Neural cell (in vitro differentiated cells): ENCODE measurements at regions not wholly inside any gene's neighbourhood (a gene's known extent, or its start where the extent isn't known, plus 50 kb on each side); places are given as distances from the start of the nearest gene placed in this dataset.

Source experiments
- EZH2 ChIP-seq: fragments of 200-600, 300-800 bp; shearing (Covaris generic), sonication (generic); IDR thresholded peaks from 2 replicates; pipeline ENCODE4 v1.6.1; 2014; ENCODE audit warnings: antibody characterized with exemption, low read length, borderline replicate concordance, mild to moderate bottlenecking; ENCODE audit not compliant: insufficient read depth, poor library complexity, severe bottlenecking
- POLR2AphosphoS5 ChIP-seq: IDR thresholded peaks from 2 replicates; pipeline ENCODE4 v1.6.1; 2012
- REST ChIP-seq: IDR thresholded peaks from 2 replicates; pipeline ENCODE4 v1.6.1; 2012; ENCODE audit warnings: borderline replicate concordance
- TF ChIP-seq, protein P1 (sequence below): fragments of 450-650 bp; IDR thresholded peaks from 2 replicates; pipeline ENCODE4 v1.5.1; 2014; ENCODE audit warnings: antibody characterized with exemption, mild to moderate bottlenecking, moderate library complexity; ENCODE audit not compliant: poor library complexity, severe bottlenecking

GRCh38 chr5:57581222-57581621 lies 98.6 kb upstream of the ACTBL2 start:
- TF ChIP-seq, protein P1, sequence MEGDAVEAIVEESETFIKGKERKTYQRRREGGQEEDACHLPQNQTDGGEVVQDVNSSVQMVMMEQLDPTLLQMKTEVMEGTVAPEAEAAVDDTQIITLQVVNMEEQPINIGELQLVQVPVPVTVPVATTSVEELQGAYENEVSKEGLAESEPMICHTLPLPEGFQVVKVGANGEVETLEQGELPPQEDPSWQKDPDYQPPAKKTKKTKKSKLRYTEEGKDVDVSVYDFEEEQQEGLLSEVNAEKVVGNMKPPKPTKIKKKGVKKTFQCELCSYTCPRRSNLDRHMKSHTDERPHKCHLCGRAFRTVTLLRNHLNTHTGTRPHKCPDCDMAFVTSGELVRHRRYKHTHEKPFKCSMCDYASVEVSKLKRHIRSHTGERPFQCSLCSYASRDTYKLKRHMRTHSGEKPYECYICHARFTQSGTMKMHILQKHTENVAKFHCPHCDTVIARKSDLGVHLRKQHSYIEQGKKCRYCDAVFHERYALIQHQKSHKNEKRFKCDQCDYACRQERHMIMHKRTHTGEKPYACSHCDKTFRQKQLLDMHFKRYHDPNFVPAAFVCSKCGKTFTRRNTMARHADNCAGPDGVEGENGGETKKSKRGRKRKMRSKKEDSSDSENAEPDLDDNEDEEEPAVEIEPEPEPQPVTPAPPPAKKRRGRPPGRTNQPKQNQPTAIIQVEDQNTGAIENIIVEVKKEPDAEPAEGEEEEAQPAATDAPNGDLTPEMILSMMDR = no peak
- TF ChIP-seq REST (no peak), POLR2AphosphoS5 (no peak), EZH2 (no peak)
